ENCODE measurements at regions not wholly inside any gene's neighbourhood (a gene's known extent, or its start where the extent isn't known, plus 50 kb on each side); places are given as distances from the start of the nearest gene placed in this dataset.
"Not testable (repeated sequence)": the region's sequence is repeated elsewhere in the genome, so short reads cannot be mapped to it uniquely, and the experiment has no call there.

GRCh38 chrX:3990569-3990968 lies 277.1 kb upstream of the PRKX start:
- DNase-seq, result no peak

GRCh38 chrX:3972104-3972858 lies 258.8 kb upstream of the PRKX start:
- DNase-seq, result peak; percentile 84

GRCh38 chrX:3968749-3969148 lies 255.3 kb upstream of the PRKX start:
- no peak for DNase-seq

DNA sequence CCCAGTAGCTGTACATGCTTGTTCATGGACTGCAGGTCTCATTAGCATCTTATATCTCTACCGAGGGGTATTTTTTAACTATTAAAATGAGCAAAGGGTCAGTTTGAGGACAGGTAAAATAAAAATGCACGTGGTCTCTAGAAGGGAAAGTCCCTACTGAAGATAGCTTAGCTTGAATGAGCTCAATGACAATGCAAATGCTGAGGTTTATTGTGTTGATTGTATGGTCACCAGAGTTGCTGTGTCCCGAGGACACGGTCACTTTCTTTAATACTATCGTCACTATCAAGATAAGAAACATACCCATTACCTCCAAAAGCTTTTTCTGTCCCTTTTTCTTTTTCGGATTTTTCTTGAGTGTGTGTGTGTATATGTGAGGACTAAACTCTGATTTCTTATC lies 250.5 kb upstream of the PRKX start:
- DNase-seq, result no peak

DNA sequence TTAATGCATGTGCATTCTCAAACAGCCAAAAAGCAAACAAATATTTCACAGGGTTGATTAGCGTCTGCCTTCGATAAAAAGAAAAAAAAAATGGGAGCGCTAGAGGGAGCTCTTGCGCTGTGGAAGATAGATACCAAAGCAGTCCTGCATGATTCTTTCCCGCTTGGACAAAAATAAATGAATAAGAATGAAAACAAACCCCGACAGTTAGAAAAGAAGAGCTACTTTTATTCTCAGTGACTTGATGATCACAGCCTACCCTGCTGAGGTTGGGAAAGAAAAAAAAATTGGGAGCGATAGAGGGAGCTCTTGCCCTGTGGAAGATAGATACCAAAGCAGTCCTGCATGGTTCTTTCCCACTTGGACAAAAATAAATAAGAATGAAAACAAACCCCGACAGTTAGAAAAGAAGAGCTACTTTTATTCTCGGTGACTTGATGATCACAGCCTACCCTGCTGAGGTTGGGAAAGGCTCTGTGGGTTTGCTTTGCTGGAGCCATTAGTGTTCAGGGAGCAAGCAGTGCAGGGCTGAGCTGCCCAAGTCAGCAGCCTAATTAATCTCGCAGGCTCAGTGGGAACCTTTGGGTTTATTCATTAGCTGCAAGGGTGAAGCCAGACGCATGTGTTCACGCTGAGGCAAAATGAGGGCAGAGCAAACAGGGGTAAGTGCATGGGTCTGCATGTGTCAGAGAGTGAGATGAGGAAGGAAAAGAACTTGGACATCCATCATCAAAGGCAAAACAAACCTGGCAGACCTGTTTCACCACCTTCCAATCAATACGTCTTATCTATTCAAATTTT lies 249.3 kb upstream of the PRKX start:
- DNase-seq, result peak; percentile 14

GRCh38 chrX:3960952-3961351 lies 247.5 kb upstream of the PRKX start:
- no peak for DNase-seq

GRCh38 chrX:3951859-3952258 lies 238.4 kb upstream of the PRKX start:
- no peak for DNase-seq

GRCh38 chrX:3950373-3950772 lies 236.9 kb upstream of the PRKX start:
- DNase-seq, result no peak

DNA sequence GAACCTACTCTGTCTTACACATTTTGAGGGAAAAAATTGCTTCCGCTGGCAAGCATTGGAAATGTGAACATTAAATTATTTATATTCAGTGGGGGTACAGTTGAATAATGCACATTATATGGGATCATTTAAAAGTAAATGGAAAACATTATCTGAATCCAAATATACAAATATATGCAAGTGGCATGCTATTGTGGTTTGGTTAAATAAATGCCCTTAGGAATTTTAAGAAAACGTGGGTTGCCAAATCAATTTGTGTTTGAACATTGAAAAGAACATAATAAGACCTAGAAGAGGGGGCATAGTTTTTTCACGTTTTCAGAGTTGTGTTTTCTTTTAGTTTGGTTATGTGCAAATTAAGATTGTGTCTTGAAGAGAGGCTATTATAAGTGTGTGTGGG lies 230.5 kb upstream of the PRKX start:
- no peak for DNase-seq

DNA sequence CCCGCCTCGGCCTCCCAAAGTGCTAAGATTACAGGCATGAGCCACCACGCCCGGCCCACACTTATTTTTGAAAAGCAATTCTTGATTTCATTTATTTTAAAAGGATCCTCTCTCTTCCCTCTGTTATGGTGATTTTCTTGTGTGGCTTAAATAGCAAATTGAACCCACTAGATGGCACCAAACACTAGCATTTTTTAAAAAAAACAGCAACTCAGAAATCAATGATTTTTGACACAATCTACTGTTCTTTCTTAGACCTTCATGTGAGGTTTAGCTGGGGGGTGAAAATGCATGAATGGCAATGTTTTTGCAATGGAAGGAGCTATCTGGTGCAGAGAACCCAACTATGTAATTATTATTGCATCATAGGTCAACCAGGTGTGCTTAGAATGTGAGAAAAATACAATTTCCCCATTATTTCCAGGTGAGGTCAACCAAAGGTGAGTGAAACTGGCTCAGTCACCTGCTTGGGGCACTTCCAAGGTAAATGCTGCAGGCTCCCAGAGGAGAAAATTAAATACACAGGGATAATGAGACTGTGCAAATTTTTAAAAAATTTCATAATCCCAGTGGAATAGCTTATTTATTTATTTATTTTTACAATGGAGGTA lies 226.7 kb upstream of the PRKX start:
- DNase-seq, result no peak

GRCh38 chrX:3938587-3938986 lies 225.1 kb upstream of the PRKX start:
- DNase-seq, result no peak

- DNase-seq, result not testable (repeated sequence)
Measured at GRCh38 chrX:3935196-3935595, 221.7 kb upstream of the PRKX start.

DNA sequence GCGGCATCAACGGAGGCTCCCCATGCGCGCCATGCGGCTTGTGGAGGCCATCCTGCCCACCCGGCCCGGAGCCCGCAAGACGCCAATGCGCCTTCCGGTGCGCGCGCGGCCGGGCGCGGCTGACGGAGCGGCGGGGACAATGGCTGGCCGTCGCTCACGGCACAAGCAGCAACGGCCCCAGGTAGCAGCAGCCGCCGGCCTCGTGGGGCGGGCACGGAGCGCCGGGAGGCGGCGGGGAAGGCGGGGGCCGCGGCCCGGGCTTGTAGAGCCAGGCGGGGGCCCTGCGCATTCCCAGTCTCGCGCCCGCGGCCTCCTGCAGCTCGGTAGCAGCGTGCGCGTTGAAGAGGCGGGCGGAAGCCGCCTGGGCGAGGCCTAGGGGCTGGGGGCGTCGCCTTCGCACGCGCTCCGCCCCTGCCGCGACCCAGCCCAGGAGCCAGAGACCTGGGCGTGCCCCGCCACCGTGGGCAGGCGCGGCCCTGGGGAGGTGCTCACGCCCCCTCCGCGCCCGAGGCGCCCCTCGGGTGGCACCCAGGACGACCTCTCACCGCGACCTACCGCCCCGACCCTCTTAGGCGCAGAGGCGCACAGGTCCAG lies 207.1 kb upstream of the PRKX start:
- DNase-seq, result not testable (repeated sequence)

DNA sequence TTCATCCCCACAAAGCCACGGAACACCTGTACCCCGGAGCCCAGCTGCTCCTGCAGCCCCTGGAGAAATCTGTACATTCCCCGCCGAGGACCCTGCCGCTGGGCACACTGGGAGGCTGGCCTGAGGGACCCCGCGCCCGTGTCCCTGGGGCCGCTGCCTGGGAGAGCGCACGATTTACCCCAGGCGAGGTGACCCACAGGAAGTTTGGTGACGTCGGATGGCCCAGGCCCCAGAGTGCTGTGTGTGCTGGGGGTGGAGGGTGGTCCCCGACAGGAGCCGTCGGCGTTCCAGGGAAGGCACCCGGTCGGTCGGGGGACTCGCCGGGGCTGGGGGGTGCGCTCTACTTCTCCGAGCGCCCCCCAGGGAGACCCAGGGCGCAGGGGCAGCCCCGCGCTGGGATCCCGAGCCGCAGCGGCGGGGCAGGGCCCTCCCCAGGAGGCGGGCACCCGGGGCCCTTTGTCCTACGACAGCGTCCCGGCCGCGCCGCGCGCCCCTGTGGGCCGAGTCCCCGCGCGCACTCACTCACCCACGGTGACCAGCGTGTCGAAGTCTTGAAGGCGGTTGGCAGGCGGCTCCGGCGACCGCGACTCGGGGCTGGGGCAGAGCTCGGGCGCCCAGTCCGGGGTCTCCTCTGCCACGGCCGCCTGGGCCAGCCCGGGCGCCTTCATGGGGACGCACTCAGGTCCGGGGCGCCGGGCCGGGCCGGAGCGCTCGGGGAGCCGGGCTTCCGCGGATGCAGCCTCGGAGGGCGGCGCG lies 206.4 kb upstream of the PRKX start:
- not testable (repeated sequence) for DNase-seq

DNA sequence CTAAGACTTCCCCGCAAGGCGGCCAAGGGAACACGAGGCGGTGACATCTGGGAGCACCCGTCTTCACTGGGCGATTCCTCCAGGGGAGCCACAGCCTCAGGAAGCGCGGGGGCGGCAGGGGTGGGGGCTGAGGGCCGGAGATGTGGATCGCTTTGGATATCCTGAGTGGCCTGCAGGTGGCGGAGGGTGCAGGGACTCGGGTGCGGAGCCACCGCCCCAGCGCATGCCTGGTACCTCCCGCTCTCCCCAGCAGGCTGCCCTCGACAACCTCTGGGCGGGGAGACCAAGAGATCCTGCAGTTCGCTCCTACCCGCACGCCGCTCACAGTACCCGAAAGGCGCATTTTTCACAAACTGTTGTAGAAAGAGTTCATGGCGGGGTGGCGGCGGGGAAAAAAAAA lies 201.4 kb upstream of the PRKX start:
- DNase-seq, result not testable (repeated sequence)

DNA sequence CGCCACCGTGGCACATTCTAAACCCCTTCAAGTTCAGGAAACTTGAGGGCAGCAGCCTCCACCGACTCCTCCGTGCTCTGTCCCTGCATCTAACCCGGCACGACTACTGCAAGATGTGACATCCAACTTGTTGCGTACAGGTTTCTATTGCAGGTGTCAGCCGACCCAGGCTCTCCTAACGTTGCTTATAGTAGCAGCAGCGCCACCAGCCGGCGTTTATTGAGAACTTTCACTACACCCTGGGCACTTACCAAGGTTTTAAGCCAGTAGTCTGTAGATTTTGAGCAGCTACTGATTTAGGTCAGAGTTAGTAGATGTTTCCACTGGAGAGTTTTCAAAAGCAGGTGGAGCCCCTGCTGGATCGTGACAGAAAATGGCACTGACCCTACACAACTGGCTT lies 200.6 kb upstream of the PRKX start:
- DNase-seq, result not testable (repeated sequence)

DNA sequence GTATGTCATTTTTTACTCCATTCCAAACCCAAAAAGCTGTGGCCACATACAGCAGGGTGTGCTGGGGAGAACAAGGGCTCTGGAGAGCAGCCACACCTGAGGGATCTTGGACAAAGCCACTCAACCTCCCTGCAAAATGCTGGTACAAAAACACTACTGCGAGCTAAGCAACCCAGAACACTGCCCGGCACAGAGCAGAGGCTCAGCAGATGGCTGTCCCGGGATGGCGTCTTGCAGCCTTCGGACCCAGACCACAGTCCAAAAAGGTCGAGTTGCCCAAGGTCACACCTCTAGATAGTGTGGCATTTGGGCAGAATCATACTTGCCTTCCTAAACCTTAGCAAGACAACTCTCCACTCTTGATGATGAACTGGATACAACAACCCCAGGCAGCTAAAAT lies 197.6 kb upstream of the PRKX start:
- not testable (repeated sequence) for DNase-seq

DNA sequence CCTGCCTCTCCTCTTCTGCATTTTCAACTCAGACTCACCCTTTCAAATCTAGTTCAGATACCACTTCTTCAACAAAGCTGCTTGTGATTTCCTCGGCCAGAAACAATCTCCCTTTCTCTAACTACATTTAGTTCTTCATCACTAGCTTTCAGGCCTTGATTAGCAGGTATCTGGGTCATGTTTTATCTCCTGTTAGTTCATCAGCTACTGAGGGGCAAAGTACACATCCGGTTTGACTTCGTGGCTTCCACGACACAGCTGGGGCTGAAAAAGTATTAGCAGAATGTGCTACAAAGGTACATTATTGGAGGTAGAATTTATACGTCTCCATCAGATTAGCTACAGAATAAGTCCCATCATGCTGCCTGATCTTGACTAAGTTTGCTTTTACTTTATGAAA lies 197.2 kb upstream of the PRKX start:
- not testable (repeated sequence) for DNase-seq

DNA sequence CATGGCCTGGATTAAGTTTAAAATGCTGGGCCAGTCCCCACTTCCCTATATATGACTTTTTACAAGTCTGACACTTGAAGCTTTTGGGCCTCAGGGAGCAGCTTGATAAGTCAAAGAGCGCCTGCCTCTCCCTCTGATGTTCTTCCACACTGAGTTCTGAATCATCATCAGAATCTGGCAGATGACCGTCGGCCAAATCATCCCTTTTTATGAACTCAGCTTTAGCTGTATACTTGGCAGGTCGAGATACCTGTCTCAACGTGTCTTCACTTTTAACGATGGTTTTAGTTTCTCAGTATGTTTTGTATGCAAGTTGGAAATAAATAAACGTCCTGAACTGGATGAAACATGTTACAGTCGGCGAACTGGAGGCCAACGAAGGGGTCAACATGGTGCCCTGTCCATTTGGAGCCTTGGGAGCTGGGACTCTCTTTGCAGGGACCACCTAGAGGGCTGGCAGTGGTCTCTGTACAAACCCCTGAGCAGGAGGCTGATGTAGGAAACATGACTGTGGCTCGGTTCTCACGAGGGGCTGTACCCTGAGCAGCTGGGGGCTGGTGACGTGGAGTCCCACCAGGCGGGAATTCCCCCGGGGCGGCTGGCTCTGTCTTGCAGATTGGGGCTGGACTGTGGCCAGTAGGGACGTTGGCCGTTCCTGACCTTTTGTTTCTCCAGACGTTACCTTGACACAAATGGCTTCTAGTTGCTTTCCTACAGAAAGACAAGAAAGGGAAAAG lies 192.2 kb upstream of the PRKX start:
- DNase-seq, result not testable (repeated sequence)

- DNase-seq, result not testable (repeated sequence)
Measured at GRCh38 chrX:3902222-3902621, 188.8 kb upstream of the PRKX start.

DNA sequence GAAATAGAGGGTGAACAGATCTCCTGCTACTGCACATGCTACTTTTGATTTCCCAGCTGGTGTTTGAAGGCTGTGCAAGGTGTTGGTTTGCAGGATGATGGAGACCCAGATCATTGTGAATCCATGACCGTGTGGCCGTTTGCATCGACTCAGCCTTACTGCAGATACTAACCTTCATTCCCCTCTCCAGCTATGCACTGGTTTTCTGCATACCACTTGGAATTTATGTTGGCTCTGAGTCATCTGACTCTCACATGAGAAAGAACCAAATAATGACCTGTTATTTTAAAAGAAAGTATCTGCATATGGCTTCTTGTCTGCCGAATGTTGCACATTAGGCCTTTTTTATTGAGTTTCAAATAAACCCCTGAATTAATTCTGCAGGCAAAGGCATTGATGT lies 183.3 kb upstream of the PRKX start:
- not testable (repeated sequence) for DNase-seq

DNA sequence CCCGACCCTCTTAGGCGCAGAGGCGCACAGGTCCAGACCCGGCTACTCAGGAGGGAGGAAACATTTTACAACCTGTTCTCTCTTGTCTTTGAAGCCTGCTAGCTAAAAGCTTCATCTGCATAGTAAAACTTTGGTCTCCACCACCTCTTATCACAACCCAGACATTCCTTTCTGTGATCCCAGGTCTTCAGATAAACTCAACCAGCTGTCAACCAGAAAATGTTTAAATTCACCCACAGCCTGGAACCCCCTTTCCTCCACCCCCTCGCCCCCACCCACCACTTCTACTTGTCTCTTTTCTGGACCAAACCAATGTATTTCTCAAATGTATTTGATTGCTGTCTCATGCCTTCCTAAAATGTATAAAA lies 169.1 kb upstream of the PRKX start:
- DNase-seq, result not testable (repeated sequence)
